ENCODE measurements at regions not wholly inside any gene's neighbourhood (a gene's known extent, or its start where the extent isn't known, plus 50 kb on each side); places are given as distances from the start of the nearest gene placed in this dataset.
A peak's percentile ranks its signal among the peaks of the same experiment; 100 is the strongest.

DNA sequence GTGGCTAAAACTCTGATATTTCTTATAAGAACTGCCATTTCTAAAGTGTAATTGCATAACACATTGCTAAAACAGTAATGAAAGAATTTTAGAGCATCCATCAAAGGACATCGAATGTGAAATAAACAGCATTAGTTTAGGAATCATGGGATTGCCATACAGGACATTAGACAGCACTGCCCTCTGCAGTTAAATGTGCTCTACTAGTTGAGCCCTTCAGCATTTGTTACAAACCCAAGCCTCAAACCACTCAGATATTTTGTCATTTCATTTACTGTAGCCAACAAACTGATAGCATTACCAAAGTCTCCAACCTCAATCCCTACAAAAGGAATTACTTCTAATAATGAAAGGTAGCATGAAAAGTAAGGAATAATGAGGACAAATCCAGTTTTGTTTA is 116.8 kb upstream of the COX7C start:
- TF ChIP-seq, protein P1, sequence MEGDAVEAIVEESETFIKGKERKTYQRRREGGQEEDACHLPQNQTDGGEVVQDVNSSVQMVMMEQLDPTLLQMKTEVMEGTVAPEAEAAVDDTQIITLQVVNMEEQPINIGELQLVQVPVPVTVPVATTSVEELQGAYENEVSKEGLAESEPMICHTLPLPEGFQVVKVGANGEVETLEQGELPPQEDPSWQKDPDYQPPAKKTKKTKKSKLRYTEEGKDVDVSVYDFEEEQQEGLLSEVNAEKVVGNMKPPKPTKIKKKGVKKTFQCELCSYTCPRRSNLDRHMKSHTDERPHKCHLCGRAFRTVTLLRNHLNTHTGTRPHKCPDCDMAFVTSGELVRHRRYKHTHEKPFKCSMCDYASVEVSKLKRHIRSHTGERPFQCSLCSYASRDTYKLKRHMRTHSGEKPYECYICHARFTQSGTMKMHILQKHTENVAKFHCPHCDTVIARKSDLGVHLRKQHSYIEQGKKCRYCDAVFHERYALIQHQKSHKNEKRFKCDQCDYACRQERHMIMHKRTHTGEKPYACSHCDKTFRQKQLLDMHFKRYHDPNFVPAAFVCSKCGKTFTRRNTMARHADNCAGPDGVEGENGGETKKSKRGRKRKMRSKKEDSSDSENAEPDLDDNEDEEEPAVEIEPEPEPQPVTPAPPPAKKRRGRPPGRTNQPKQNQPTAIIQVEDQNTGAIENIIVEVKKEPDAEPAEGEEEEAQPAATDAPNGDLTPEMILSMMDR (conservative IDR thresholded peaks at IDR 0.05): peak; percentile 51; the same call in 1 of the 2 replicates
- no peak for TF ChIP-seq EZH2 (IDR thresholded peaks at IDR 0.05; ENCODE audit: low read depth)
